ENCODE measurements at regions not wholly inside any gene's neighbourhood (a gene's known extent, or its start where the extent isn't known, plus 50 kb on each side); places are given as distances from the start of the nearest gene placed in this dataset.
A peak's percentile ranks its signal among the peaks of the same experiment; 100 is the strongest.

DNA sequence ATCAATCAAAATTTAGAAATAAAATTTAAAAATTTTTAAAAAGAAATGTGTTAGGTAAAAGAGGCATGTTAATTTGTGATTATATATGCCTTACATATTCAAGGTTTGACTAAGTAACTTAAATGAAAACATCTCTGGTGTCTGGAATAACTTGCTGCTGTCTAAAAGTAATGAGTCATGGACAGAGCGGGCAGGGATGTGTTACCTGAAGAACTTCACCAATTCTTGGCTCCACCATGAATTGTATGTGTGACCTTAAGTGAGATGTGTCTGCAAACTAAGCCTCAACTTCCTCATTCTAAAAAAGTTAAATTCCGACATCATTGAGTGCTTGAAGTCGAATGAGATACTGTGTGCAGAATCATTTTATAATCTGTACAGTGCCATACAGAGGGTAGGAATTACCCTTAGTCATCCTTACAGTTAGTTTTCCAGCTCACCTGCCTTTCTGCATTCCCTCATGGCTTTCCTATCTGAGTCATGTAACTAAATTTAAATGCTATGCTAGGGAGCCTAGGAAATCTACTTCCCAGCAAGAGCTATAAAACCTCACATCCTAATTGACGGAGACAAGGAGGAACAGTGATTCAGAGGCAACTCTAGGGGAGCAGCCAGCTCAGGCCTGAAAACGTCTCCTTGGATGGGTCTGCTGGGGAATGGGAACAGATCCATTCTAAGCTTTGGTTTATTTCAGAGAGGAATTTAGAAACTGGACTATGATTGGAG is 100.7 kb upstream of the TSPAN2 start:
- intact Hi-C loops (cut with DNase I), result loop anchor here in 1 of 2 donors (5.0 kb wide), 1 partner anchor 562 kb away; no protein-coding TSS in a partner anchor
- Histone ChIP-seq H3K4me1 (peaks cover 40% of the 10 kb centered on the region), H3K9me3 (no peaks in the 10 kb centered on the region), H3K4me3 (no peak overlapping the region), H3K36me3 (ENCODE audit: insufficient read depth in 1 of 2, low read depth in 1 of 2) (no peaks in the 10 kb centered on the region), H3K27ac (peak overlapping the region; percentile 70), H3K27me3 (ENCODE audit: insufficient read depth in 3 of 3, low read length in 2 of 3) (no peaks in the 10 kb centered on the region)
- 29 to 50% (median 36%) methylated on average over 5 of the region's 5 CpGs for WGBS, 3 donors
- DNase-seq, result no peak
- TF ChIP-seq, protein P1, sequence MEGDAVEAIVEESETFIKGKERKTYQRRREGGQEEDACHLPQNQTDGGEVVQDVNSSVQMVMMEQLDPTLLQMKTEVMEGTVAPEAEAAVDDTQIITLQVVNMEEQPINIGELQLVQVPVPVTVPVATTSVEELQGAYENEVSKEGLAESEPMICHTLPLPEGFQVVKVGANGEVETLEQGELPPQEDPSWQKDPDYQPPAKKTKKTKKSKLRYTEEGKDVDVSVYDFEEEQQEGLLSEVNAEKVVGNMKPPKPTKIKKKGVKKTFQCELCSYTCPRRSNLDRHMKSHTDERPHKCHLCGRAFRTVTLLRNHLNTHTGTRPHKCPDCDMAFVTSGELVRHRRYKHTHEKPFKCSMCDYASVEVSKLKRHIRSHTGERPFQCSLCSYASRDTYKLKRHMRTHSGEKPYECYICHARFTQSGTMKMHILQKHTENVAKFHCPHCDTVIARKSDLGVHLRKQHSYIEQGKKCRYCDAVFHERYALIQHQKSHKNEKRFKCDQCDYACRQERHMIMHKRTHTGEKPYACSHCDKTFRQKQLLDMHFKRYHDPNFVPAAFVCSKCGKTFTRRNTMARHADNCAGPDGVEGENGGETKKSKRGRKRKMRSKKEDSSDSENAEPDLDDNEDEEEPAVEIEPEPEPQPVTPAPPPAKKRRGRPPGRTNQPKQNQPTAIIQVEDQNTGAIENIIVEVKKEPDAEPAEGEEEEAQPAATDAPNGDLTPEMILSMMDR (IDR thresholded peaks at IDR 0.05), result no peak
- ATAC-seq, result peak; percentile 88 to 90 (median 88)

DNA sequence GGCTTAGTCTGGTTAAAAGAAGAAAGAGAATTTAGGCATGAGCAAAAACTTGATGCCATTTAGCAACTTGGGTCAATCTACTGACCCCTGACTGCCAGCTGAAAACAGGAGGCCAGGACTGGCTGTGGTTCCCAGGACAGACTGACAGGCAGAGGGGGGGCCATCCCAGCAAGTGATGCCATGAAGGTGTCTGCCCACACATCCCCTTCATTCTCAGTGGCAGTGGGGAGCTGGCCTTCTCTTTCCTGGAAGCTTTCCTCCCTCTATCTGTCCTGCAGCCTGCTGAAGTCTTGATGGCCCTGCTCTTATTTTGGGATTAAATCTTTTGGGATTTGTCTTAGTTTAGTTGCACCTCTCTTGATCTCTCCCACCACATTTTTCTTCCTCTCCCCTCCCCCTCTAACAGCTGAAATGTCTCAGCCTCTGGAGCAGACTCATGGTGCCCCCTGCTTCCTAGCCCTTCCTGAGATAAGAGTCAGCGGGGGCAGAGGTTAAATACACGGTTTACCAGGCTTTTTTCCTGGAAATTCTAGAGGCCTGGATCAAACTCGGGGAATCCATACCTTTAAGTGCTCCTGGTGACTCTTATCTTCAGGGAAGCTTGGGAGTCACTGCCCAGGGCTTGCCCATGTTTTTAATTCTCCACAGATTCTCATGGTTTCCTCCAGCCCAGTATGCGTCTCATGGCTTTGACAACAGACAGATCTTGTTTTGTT is 99.5 kb upstream of the TSPAN2 start:
- intact Hi-C loops (cut with DNase I), result no loop called here
- Histone ChIP-seq H3K27ac (peak overlapping the region; percentile 70), H3K4me1 (peaks cover 44% of the 10 kb centered on the region), H3K27me3 (ENCODE audit: insufficient read depth in 3 of 3, low read length in 2 of 3) (no peaks in the 10 kb centered on the region), H3K9me3 (no peaks in the 10 kb centered on the region), H3K36me3 (ENCODE audit: insufficient read depth in 1 of 2, low read depth in 1 of 2) (no peaks in the 10 kb centered on the region), H3K4me3 (no peak overlapping the region)
- ATAC-seq, result no peak
- WGBS, 3 donors, result 71 to 82% (median 77%) methylated on average over 4 of the region's 4 CpGs
- TF ChIP-seq, protein P1 (IDR thresholded peaks at IDR 0.05), result no peak
- DNase-seq, result no peak

DNA sequence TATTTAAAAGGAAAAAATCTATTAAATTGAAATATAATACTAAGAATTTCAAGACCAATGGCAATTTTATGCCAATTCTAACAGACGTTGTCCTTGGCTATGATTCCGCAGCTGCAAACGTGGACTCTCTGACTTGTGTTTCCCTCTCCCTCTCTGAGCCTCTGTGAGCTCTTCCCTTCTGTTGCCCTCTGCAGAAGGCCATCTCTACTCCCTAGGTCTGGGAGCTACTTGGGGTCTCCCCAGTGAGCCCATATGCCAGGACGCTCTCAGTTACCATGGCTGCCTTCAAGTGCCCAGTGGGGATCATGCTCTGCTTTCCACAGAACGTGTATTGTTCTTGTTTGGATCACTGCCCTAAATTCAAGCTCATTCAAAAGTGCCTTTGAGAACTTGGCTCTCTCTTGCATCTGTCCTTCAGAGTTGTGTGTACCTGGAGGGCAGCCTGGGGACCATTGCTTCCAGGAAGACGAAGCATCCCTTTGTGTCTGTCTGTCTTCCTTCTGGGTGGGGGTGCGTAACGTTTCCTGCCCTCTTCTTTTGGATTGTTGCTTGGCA is 97.5 kb upstream of the TSPAN2 start:
- intact Hi-C loops (cut with DNase I), result no loop called here

DNA sequence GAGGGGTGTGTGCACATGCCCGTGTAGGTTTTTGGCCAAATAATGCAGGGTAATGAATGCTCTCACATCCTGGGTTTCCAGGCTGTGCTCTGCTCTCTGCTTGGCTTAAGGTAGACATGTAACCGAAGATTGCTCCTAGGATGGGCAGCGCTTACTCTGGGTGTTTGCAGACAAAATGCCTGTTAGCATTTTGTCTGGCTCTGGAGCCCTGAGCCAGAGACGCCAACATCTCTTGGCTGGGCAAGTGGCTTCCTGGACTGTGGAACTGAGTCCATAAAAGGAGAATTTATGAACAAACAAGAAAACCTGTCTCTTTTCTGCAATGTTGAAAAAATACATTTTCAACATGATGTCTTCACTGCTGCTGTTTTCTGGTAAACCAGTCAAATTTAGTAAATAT is 96.0 kb upstream of the TSPAN2 start:
- H3K36me3 ChIP-seq (ENCODE audit: insufficient read depth in 1 of 2, low read depth in 1 of 2), result no peaks in the 10 kb centered on the region
- peaks cover 40% of the 10 kb centered on the region for H3K4me1 ChIP-seq
- peak overlapping the region; percentile 57 for H3K4me3 ChIP-seq
- peak overlapping the region; percentile 96 for H3K27ac ChIP-seq
- DNase-seq (no peak), ATAC-seq (peak in 3 of 4 donors; percentile 0 to 24 (median 20))
- H3K27me3 ChIP-seq (ENCODE audit: insufficient read depth in 3 of 3, low read length in 2 of 3), result no peaks in the 10 kb centered on the region
- no peaks in the 10 kb centered on the region for H3K9me3 ChIP-seq
- intact Hi-C loops (cut with DNase I), result no loop called here
- WGBS, 3 donors, result 25 to 57% (median 28%) methylated on average over 4 of the region's 4 CpGs
- TF ChIP-seq, protein P1 (IDR thresholded peaks at IDR 0.05), result no peak

More for the DNA sequence above, 97.5 kb upstream of the TSPAN2 start:
- 44 to 56% (median 46%) methylated on average over 8 of the region's 8 CpGs for WGBS, 3 donors
- Histone ChIP-seq H3K4me1 (peaks cover 52% of the 10 kb centered on the region), H3K27ac (peak overlapping the region; percentile 96), H3K9me3 (no peaks in the 10 kb centered on the region), H3K4me3 (no peak overlapping the region), H3K27me3 (ENCODE audit: insufficient read depth in 3 of 3, low read length in 2 of 3) (no peaks in the 10 kb centered on the region), H3K36me3 (ENCODE audit: insufficient read depth in 1 of 2, low read depth in 1 of 2) (no peaks in the 10 kb centered on the region)
- no peak for DNase-seq
- TF ChIP-seq, protein P1 (IDR thresholded peaks at IDR 0.05), result no peak
- no peak for ATAC-seq

Data from psoas muscle (tissue), 7 donors.